NCI-H226 (cell line): ENCODE measurements at regions not wholly inside any gene's neighbourhood (a gene's known extent, or its start where the extent isn't known, plus 50 kb on each side); places are given as distances from the start of the nearest gene placed in this dataset.

Experiments used
- DNase-seq: peaks from one replicate; pipeline ENCODE4 v3.0.0-alpha.2; 2015

GRCh38 chr11:121723246-121723741 lies 270.5 kb upstream of the SORL1-AS1 start:
- DNase-seq: no peak

DNA sequence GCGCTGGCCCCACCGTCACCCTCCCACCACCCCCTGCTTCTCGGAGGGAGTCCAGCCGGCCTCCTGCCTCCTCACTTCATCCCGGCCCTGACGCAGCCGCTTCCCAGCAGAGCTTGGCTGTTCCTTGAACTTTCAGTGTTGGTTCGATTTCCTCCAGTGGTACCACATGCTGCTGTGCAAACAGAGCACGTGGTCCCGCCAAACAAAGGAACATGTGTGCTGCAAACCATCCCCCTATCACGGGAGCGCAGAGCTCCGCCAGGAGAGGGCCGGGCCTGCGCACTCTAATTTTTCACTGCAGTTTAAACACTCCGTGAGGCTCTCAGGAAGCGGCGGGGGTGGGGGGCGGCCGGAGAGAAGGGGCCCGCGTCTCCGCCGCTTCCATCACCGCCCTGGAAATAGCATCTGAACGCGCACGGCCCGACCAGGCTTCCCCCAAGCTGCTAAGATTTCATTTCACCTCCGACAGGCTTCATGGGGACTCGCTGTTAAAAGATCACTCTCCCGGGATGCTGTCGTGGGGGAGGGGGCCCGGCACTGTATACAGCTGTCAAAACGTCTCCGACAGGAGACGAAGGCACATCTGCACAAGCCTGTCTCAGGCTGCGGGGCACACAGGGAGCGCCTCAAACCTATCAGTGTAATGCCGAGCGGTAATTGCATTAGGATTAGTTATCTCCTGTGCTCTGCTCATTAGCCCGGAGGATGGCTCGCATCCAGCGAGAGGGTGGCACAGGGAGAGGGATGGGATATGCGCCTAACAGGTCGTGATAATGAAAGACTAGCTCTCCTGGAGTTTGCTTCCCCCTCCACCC lies 269.9 kb upstream of the SORL1-AS1 start:
- DNase-seq: no peak

GRCh38 chr11:121721961-121722360 lies 269.2 kb upstream of the SORL1-AS1 start:
- DNase-seq: no peak

- no peak for DNase-seq
Measured at GRCh38 chr11:121721448-121721847, 268.7 kb upstream of the SORL1-AS1 start.

GRCh38 chr11:121717296-121717695 lies 264.5 kb upstream of the SORL1-AS1 start:
- DNase-seq: no peak

DNA sequence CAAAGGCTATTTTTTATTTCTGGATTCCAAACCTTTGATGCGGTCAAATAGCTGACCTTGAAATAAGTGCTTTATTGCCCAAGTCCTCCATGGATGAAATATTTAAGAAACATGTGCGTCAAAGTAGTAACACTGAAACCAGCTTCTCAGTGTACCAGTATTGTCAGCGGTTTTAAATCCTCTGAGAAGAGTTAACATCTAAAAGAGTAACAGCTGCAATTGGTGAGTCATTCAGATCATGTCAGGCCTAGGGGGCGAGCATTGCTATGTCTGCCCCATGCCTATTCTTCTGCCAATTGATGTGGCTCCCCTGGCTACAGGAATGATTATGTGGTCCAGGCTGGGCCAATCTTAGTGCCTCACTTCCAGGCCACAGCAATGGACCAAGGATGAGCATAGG lies 263.3 kb upstream of the SORL1-AS1 start:
- no peak for DNase-seq

- no peak for DNase-seq
Measured at GRCh38 chr11:121715405-121715804, 262.6 kb upstream of the SORL1-AS1 start.

GRCh38 chr11:121714351-121714750 lies 261.6 kb upstream of the SORL1-AS1 start:
- no peak for DNase-seq

DNA sequence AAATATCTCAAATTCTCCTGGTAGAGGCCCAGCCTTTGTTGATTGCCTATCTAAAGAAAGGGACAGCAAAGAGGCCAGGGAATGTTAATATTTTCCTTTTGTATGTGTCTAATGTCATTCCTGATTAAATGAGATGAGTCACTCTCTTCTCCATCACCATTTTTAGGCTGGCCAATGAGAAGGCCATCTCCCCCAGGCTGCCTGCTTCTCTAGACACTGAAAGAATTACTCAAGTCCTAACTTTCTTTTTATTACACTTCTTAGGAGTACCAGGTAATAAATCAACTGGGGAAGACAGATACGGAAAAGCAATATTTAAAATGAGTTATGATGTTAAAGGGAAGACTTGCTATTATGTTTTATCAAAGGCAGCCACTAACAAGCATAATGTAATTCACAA lies 259.2 kb upstream of the SORL1-AS1 start:
- peak; percentile 6 for DNase-seq

DNA sequence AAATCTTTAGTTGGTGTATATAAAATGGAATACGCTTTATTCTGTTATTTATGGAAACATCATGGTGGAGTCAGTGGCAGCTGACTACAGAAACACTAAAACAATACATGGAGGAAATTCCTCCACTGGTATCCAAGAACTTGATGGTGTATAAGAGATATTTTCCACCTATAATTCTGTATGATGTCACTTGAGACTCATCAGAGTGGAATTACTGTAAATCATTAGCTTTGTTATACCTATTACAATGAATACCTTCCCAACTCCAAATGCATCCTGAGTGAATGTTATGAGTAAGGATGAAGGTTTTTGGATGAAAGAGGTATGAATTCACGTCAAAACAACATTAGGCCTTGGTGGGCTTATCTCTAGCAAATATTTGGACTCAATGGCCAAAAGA lies 258.5 kb upstream of the SORL1-AS1 start:
- DNase-seq: no peak

- DNase-seq: no peak
Measured at GRCh38 chr11:121706884-121707420, 254.2 kb upstream of the SORL1-AS1 start.

DNA sequence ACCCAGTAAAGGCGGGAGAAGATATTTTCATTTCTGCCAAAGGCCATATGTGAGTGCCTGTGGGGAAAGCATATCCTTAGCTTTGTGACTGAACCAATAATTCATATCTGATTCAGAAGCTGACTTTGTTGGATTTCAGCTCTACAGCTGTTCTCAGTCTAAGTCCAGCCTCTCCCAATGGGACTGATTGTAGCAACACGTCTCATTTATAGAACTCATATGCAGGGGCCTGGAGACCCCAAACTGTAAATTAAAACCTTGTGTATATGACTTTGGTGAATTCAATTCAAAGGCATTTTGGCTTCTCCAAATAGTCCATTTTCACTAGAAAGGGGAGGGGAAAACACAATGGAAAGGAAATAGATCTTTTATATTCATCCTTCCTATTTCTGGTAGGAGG lies 250.4 kb upstream of the SORL1-AS1 start:
- no peak for DNase-seq

- DNase-seq: no peak
Measured at GRCh38 chr11:121700968-121701367, 248.2 kb upstream of the SORL1-AS1 start.

GRCh38 chr11:121699801-121700200 lies 247.0 kb upstream of the SORL1-AS1 start:
- no peak for DNase-seq

DNA sequence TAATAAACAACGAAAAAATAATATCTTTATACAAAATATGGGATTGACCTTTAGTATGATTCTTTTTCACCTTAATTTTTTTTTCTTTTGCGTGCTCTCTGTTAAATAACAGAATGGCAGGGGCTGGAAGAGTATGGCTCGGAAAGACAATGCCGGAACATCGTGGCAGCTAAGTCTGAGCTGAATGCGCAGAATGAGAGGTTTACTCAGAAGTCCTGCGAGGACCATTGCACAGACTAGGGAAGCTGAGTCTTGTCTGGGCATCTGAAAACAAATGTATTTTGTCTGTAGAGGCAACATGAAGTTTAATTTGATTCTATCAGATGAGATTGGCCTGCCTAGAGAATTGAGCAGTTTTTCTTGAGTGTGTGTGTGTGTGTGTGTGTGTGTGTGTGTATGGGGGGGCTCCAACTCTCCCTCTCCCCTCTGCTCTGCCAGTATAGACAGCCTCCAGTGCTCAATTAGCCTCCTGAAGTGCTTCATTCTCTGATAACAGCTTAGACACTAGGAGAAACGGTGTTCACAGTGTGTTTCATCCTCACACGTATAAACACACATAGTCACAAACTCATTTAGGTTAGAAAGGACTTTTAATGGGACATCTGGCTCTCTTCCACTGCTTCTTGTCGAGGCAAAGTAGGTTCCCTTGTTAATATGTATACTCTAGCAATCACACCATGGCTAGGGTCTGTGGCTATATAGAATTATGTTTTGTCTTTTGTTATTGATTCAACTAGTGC lies 244.3 kb upstream of the SORL1-AS1 start:
- no peak for DNase-seq

DNA sequence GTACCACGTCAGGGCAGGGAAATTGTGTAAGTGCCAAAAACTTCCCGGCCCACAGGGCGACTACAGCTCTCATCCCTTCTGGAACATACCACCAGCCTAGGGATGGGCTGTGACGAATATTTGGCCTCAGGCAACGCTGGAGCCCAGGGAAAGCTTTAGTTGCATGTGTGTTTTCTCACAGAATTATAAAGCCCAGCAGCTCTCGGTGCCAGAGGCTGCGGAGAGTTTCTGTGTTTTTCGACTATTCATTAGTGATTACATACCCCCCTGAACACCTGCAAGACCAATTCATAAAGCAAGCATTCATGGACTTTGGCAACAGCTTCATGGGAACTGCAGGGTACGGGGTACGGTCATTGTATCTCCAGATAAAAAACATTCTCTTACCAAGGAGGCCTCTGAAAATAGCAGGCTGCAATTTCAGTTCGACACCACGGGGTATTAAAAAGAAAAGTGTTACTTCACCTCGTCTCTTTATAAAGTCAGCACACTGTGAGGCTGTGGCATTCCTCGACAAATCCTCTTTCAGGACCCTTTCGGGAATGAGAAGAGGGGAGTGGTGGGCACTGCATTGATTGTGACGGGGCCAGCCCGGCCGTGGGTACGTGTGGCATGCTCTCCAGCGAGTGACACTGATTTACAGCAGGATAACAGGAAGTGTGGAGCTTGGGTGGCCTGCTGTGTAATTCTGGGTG lies 243.6 kb upstream of the SORL1-AS1 start:
- DNase-seq: no peak

DNA sequence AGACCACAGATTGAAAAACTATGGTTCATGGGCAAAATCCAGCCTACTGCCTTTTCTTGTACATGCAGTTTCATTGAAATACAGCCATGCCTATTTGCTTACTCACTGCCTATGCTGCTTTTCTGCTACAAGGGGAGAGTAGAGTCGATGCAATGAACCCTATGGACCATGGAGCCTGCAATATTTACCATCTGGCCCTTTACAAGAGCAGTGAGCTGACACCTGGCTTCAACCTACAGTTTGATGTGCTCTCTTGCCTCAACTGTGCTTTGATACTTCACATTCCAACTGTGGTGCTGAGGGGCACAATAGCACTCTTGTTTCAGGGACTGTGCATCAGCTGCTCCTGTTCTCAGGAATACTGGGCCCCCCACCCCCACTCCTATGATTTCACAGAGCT lies 239.5 kb upstream of the SORL1-AS1 start:
- DNase-seq: no peak

DNA sequence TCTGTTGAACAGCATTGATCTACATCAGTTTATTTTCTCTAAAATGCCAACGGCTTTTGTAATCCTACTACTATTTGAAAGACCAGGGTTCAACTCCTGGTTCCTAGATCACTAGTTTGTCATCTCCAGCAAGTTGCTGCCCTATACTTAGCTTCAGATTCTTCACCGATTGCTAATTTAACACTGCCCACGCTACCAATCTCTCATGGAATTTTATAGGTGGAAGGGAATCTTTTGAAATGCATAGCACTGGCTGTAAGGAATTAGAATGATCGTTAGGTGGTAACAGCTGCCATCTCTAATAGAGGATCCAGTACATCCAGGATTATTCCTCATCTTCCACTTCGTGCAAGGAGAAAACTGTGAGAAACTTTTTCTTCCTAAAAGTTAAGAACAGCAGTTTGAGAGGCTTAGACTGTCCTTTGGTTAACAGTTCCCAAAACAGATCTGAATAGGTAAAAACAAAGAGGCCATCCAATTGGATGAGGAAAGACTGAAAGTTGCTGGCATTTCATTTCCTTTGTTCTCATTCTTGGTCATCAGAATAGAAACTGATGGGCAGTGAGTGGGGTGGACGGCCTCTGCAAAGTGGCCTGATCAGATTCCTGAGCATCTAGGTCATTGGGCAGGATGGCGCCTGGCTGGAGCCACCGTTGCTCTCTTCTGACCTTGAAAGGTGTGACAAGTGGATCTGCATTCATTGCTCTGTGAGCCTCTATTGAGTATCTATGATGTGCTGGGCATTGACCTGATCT lies 236.3 kb upstream of the SORL1-AS1 start:
- DNase-seq: no peak

- DNase-seq: no peak
Measured at GRCh38 chr11:121688055-121688491, 235.3 kb upstream of the SORL1-AS1 start.

- no peak for DNase-seq
Measured at GRCh38 chr11:121683791-121684190, 231.0 kb upstream of the SORL1-AS1 start.
